Peyer's patch (tissue), 4 donors: ENCODE measurements at regions not wholly inside any gene's neighbourhood (a gene's known extent, or its start where the extent isn't known, plus 50 kb on each side); places are given as distances from the start of the nearest gene placed in this dataset.

Experiments
- DNase-seq, 3 donors: peaks; one replicate each; pipeline ENCODE4 v3.0.0-alpha.2; 2017 to 2019
- H3K27ac ChIP-seq, 4 donors: fragments of 200-600 bp; sonication (generic); one replicate each; pipeline ENCODE4 v1.5.1; 2016 to 2019
- H3K27me3 ChIP-seq, 2 donors: fragments of 200-600 bp; sonication (generic); one replicate each; pipeline ENCODE4 v1.5.1; 2019
- H3K36me3 ChIP-seq, 3 donors: fragments of 200-600 bp; sonication (generic); one replicate each; pipeline ENCODE4 v1.5.1; 2016 to 2019
- H3K4me1 ChIP-seq, 4 donors: fragments of 200-600 bp; sonication (generic); one replicate each; pipeline ENCODE4 v1.5.1; 2016 to 2019
- H3K4me3 ChIP-seq, 4 donors: fragments of 200-600 bp; sonication (generic); 1 replicate in 3 of 4; 2 replicates in 1 of 4; pipeline ENCODE4 v1.5.1; 2016 to 2019; ENCODE audit warnings: mild to moderate bottlenecking in 1 of 4
- H3K9me3 ChIP-seq, 4 donors: fragments of 200-600 bp; sonication (generic); one replicate each; pipeline ENCODE4 v1.5.1; 2016 to 2019; ENCODE audit warnings: mild to moderate bottlenecking in 1 of 4
- POLR2A ChIP-seq, 2 donors: fragments of 450-650 bp; IDR thresholded peaks; one replicate each; pipeline ENCODE4 v1.5.1; 2017; ENCODE audit warnings: antibody characterized with exemption in 2 of 2, mild to moderate bottlenecking in 2 of 2, moderate library complexity in 2 of 2
- TF ChIP-seq, protein P1 (sequence below), 6 experiments: fragments of 450-650 bp in 4 of 6; fragments of 200-600 bp in 2 of 6; sonication (generic) in 1 of 6; IDR thresholded peaks; one replicate each; pipeline ENCODE4 v1.5.1; 2017 to 2019; ENCODE audit warnings: antibody characterized with exemption in 6 of 6, mild to moderate bottlenecking in 3 of 6, moderate library complexity in 1 of 6

- H3K4me1 ChIP-seq: no peaks in the 10 kb centered on the region
- H3K27me3 ChIP-seq: no peaks in the 10 kb centered on the region
- H3K4me3 ChIP-seq: no peak overlapping the region
- no peak overlapping the region for H3K27ac ChIP-seq
- TF ChIP-seq POLR2A (IDR thresholded peaks at IDR 0.05): no peak
- TF ChIP-seq, protein P1, sequence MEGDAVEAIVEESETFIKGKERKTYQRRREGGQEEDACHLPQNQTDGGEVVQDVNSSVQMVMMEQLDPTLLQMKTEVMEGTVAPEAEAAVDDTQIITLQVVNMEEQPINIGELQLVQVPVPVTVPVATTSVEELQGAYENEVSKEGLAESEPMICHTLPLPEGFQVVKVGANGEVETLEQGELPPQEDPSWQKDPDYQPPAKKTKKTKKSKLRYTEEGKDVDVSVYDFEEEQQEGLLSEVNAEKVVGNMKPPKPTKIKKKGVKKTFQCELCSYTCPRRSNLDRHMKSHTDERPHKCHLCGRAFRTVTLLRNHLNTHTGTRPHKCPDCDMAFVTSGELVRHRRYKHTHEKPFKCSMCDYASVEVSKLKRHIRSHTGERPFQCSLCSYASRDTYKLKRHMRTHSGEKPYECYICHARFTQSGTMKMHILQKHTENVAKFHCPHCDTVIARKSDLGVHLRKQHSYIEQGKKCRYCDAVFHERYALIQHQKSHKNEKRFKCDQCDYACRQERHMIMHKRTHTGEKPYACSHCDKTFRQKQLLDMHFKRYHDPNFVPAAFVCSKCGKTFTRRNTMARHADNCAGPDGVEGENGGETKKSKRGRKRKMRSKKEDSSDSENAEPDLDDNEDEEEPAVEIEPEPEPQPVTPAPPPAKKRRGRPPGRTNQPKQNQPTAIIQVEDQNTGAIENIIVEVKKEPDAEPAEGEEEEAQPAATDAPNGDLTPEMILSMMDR (IDR thresholded peaks at IDR 0.05): no peak
- H3K36me3 ChIP-seq: no peaks in the 10 kb centered on the region
- no peaks in the 10 kb centered on the region for H3K9me3 ChIP-seq
- no peak for DNase-seq
Observed at GRCh38 chr3:159029306-159030026, 227.6 kb downstream of the MFSD1 start.

- TF ChIP-seq, protein P1 (IDR thresholded peaks at IDR 0.05): no peak
- TF ChIP-seq POLR2A (IDR thresholded peaks at IDR 0.05): no peak
- Histone ChIP-seq H3K4me3 (no peak overlapping the region), H3K4me1 (no peaks in the 10 kb centered on the region), H3K27me3 (no peaks in the 10 kb centered on the region), H3K9me3 (no peaks in the 10 kb centered on the region), H3K27ac (no peak overlapping the region), H3K36me3 (no peaks in the 10 kb centered on the region)
- DNase-seq: no peak
Observed at GRCh38 chr3:159030138-159030670, 228.3 kb downstream of the MFSD1 start.

GRCh38 chr3:159030886-159031679 lies 229.2 kb downstream of the MFSD1 start:
- TF ChIP-seq, protein P1 (IDR thresholded peaks at IDR 0.05): no peak
- TF ChIP-seq POLR2A (IDR thresholded peaks at IDR 0.05): no peak
- no peaks in the 10 kb centered on the region for H3K9me3 ChIP-seq
- H3K36me3 ChIP-seq: no peaks in the 10 kb centered on the region
- H3K27ac ChIP-seq: no peak overlapping the region
- H3K4me1 ChIP-seq: no peaks in the 10 kb centered on the region
- no peak overlapping the region for H3K4me3 ChIP-seq
- no peak for DNase-seq
- no peaks in the 10 kb centered on the region for H3K27me3 ChIP-seq

GRCh38 chr3:159032311-159032710 lies 230.5 kb downstream of the MFSD1 start:
- TF ChIP-seq, protein P1 (IDR thresholded peaks at IDR 0.05): no peak
- TF ChIP-seq POLR2A (IDR thresholded peaks at IDR 0.05): no peak
- no peaks in the 10 kb centered on the region for H3K36me3 ChIP-seq
- H3K4me1 ChIP-seq: no peaks in the 10 kb centered on the region

GRCh38 chr3:159038405-159038804 lies 236.6 kb downstream of the MFSD1 start:
- H3K27me3 ChIP-seq: no peaks in the 10 kb centered on the region
- H3K9me3 ChIP-seq: no peaks in the 10 kb centered on the region
- H3K4me1 ChIP-seq: no peaks in the 10 kb centered on the region
- no peak overlapping the region for H3K4me3 ChIP-seq
- H3K36me3 ChIP-seq: no peaks in the 10 kb centered on the region
- no peak for DNase-seq
- TF ChIP-seq POLR2A (IDR thresholded peaks at IDR 0.05): no peak
- TF ChIP-seq, protein P1 (IDR thresholded peaks at IDR 0.05): no peak
- no peak overlapping the region for H3K27ac ChIP-seq

More at GRCh38 chr3:159032311-159032710, 230.5 kb downstream of the MFSD1 start:
- no peak overlapping the region for H3K27ac ChIP-seq
- no peaks in the 10 kb centered on the region for H3K9me3 ChIP-seq
- no peak for DNase-seq
- H3K4me3 ChIP-seq: no peak overlapping the region
- H3K27me3 ChIP-seq: no peaks in the 10 kb centered on the region
